B cell (primary cell): ENCODE measurements at regions not wholly inside any gene's neighbourhood (a gene's known extent, or its start where the extent isn't known, plus 50 kb on each side); places are given as distances from the start of the nearest gene placed in this dataset.

Source experiments
- ATAC-seq: fragments of 200-7000 bp; cut with Tn5 transposase; one replicate; pipeline ENCODE4 v1.10.0; 2021; ENCODE audit warnings: low read depth, mild to moderate bottlenecking, moderate number of reproducible peaks, moderate library complexity
- CTCF ChIA-PET: fragments of 350-600 bp; sonication (Branson Sonifier 250); formaldehyde crosslinking; loops from one replicate; lab custom pipeline; 2021; ENCODE audit warnings: antibody characterized with exemption, inconsistent platforms; lab: Charles Lee
- POLR2A ChIA-PET: fragments of 350-600 bp; sonication (Branson Sonifier 250); formaldehyde crosslinking; loops from one replicate; lab custom pipeline; 2021; ENCODE audit warnings: antibody characterized with exemption; lab: Charles Lee
- DNase-seq: peaks from one replicate; pipeline ENCODE4 v3.0.0; 2013
- H2AFZ ChIP-seq: 2 replicates; pipeline ENCODE4 v1.6.1; 2012; ENCODE audit warnings: mild to moderate bottlenecking, low read depth, low read length; ENCODE audit not compliant: insufficient read depth, poor library complexity, severe bottlenecking
- H3K27ac ChIP-seq, 2 donors: 1 replicate in 1 of 2; 2 replicates in 1 of 2; pipeline ENCODE4 v1.5.1; 2012 to 2013; ENCODE audit warnings: low read length in 2 of 2, mild to moderate bottlenecking in 2 of 2, moderate library complexity in 1 of 2
- H3K27me3 ChIP-seq, 4 experiments: fragments of 200-600 bp in 1 of 4; sonication (generic) in 1 of 4; replicated peaks in 1 of 4; 1 replicate in 2 of 4; 2 replicates in 2 of 4; pipeline versions ENCODE4 v1.6.1 to v1.7.0; 2013 to 2016; ENCODE audit warnings: low read length in 3 of 4, mild to moderate bottlenecking in 2 of 4, mixed read lengths in 1 of 4, moderate library complexity in 1 of 4; ENCODE audit not compliant: insufficient read depth in 4 of 4, control insufficient read depth in 3 of 4; ENCODE audit errors: control extremely low read depth in 1 of 4
- H3K36me3 ChIP-seq, 2 experiments: replicated peaks in 1 of 2; 1 replicate in 1 of 2; 2 replicates in 1 of 2; pipeline versions ENCODE4 v1.6.1 to v1.7.1; 2013; ENCODE audit warnings: low read length in 1 of 2; ENCODE audit not compliant: insufficient read depth in 2 of 2, control insufficient read depth in 1 of 2; ENCODE audit errors: control extremely low read depth in 1 of 2, extremely low read depth in 1 of 2
- H3K4me1 ChIP-seq, 2 donors: fragments of 200-600 bp in 1 of 2; sonication (generic) in 1 of 2; 1 replicate in 1 of 2; 2 replicates in 1 of 2; pipeline versions ENCODE4 v1.5.1 to v1.6.1; 2013 to 2017; ENCODE audit warnings: low read length in 2 of 2; ENCODE audit not compliant: control insufficient read depth in 2 of 2, insufficient read depth in 2 of 2
- H3K4me2 ChIP-seq: replicated peaks from 2 replicates; pipeline ENCODE3; 2012; ENCODE audit warnings: mild to moderate bottlenecking, low read depth, low read length; ENCODE audit not compliant: poor library complexity, severe bottlenecking
- H3K4me3 ChIP-seq, 5 experiments: fragments of 200-600 bp in 1 of 5; sonication (generic) in 1 of 5; 1 replicate in 3 of 5; 2 replicates in 2 of 5; pipeline versions ENCODE4 v1.5.1 to v1.7.0; 2011 to 2016; ENCODE audit warnings: low read length in 4 of 5, mild to moderate bottlenecking in 4 of 5, low read depth in 2 of 5, control low read depth in 1 of 5, moderate library complexity in 1 of 5; ENCODE audit not compliant: insufficient read depth in 1 of 5; ENCODE audit errors: control extremely low read depth in 1 of 5, extremely low read depth in 1 of 5
- H3K79me2 ChIP-seq: fragments of 200-600 bp; sonication (generic); one replicate; pipeline ENCODE4 v1.6.0; 2016; ENCODE audit warnings: low read length; ENCODE audit not compliant: control insufficient read depth, insufficient read depth
- H3K9ac ChIP-seq: fragments of 200-600 bp; sonication (generic); 2 replicates; pipeline ENCODE4 v1.6.1; 2017; ENCODE audit warnings: mild to moderate bottlenecking, low read length, moderate library complexity
- H3K9me3 ChIP-seq, 3 donors: one replicate each; pipeline versions ENCODE4 v1.6.1 to v1.7.1; 2013; ENCODE audit warnings: low read length in 2 of 3; ENCODE audit not compliant: control insufficient read depth in 2 of 3, insufficient read depth in 1 of 3; ENCODE audit errors: control extremely low read depth in 1 of 3
- H4K20me1 ChIP-seq: 2 replicates; pipeline ENCODE4 v1.6.0; 2012; ENCODE audit warnings: mild to moderate bottlenecking, low read length; ENCODE audit not compliant: insufficient read depth, control insufficient read depth, poor library complexity, severe bottlenecking
- H3K27ac Mint-ChIP-seq: one replicate; pipeline ENCODE4 v1.8.0; 2021; ENCODE audit warnings: mixed read lengths
- H3K27me3 Mint-ChIP-seq: one replicate; pipeline ENCODE4 v1.8.0; 2021; ENCODE audit warnings: mixed read lengths
- H3K4me1 Mint-ChIP-seq: one replicate; pipeline ENCODE4 v1.8.0; 2021; ENCODE audit warnings: mixed read lengths
- H3K4me3 Mint-ChIP-seq: one replicate; pipeline ENCODE4 v1.8.0; 2021; ENCODE audit warnings: mixed read lengths
- H3K9me3 Mint-ChIP-seq: one replicate; pipeline ENCODE4 v1.8.0; 2022; ENCODE audit warnings: mixed read lengths; ENCODE audit not compliant: insufficient read depth
- CTCF ChIP-seq: fragments of 200-600 bp; IDR thresholded peaks from one replicate; pipeline ENCODE4 v1.8.0; 2022; ENCODE audit warnings: antibody characterized with exemption, mild to moderate bottlenecking
- EZH2 ChIP-seq: IDR thresholded peaks from 2 replicates; pipeline ENCODE4 v1.6.1; 2012; ENCODE audit warnings: borderline replicate concordance, low read depth, mild to moderate bottlenecking, moderate library complexity, low read length; ENCODE audit not compliant: insufficient read depth, poor library complexity, severe bottlenecking
- WGBS: methylation state at CpG from one replicate; pipeline ENCODE4 v1.1.5; 2013; ENCODE audit warnings: missing lambda C conversion rate; ENCODE audit not compliant: insufficient coverage; 5-methylcytosine and 5-hydroxymethylcytosine counted together
- intact Hi-C: fragments of 100-400 bp; cut with micrococcal nuclease; formaldehyde crosslinking; loops from one replicate; pipeline ENCODE4 v1.10.0; 2022

DNA sequence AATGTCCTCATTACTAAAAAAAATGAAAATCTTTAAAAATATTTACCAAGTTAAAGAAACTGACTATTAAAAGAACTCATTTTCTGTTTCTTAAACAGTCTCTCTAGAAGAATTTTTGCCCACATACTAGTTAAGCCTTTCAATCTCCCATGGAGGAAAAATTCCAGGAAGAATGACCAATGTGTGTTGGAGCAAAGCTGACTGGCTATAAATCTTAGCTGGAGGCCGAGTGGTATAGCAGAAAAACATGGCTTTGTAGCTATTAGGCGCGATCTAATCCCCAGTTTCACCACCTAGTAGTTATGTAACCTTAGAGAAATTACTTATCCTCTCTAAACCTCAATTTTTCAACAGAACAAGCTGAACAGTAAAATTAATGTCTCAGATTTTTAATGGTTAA, 135.5 kb upstream of the PRLR start:
- intact Hi-C loops, result no loop called here
- no peak overlapping the region for H3K27ac ChIP-seq
- ChIA-PET POLR2A (no interaction called here), CTCF (no interaction called here)
- no peak for ATAC-seq
- no peaks in the 10 kb centered on the region for H3K9me3 ChIP-seq
- no peak overlapping the region for H3K4me2 ChIP-seq
- Mint-ChIP-seq H3K27me3 (no peaks in the 10 kb centered on the region), H3K4me1 (no peaks in the 10 kb centered on the region), H3K4me3 (no peak overlapping the region), H3K9me3 (no peaks in the 10 kb centered on the region), H3K27ac (no peak overlapping the region)
- H3K9ac ChIP-seq, result no peak overlapping the region
- H3K4me1 ChIP-seq, result no peaks in the 10 kb centered on the region
- H3K79me2 ChIP-seq, result no peaks in the 10 kb centered on the region
- no CpG with 5 or more reads among the region's 3 CpGs for WGBS
- H3K4me3 ChIP-seq, result no peak overlapping the region
- no peaks in the 10 kb centered on the region for H4K20me1 ChIP-seq
- no peak for DNase-seq
- no peaks in the 10 kb centered on the region for H3K27me3 ChIP-seq
- H2AFZ ChIP-seq, result no peak overlapping the region
- H3K36me3 ChIP-seq, result no peaks in the 10 kb centered on the region
- no peak for TF ChIP-seq CTCF
- no peak for TF ChIP-seq EZH2

DNA sequence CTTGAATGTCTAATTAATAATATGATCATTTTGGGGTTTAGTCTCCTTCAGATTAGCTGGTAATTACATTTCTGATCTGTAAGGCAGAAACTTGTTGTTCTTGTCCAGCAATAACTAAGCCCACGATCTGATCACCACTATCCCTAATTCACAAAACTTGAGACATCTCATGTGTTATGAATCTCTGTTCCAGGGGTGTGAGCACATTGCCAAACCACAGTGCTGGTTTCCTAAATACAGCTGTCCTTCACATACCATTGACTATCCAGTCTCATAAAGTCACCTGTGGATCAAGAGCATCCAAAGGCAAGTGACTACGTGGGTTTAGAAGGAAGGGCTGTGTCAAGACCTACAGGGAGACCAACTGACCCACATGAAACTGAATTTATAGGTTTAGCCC, 134.1 kb upstream of the PRLR start:
- WGBS, result 77% methylated on average over 2 of the region's 2 CpGs
- no peak overlapping the region for H3K27ac Mint-ChIP-seq
- TF ChIP-seq EZH2 (no peak), CTCF (no peak)
- no peaks in the 10 kb centered on the region for H4K20me1 ChIP-seq
- no peak overlapping the region for H3K27ac ChIP-seq
- H3K36me3 ChIP-seq, result no peaks in the 10 kb centered on the region
- no peak overlapping the region for H3K9ac ChIP-seq
- CTCF ChIA-PET, result no interaction called here
- DNase-seq, result no peak
- no peaks in the 10 kb centered on the region for H3K4me1 ChIP-seq
- intact Hi-C loops, result no loop called here
- H3K9me3 Mint-ChIP-seq, result no peaks in the 10 kb centered on the region
- peaks cover 2% of the 10 kb centered on the region for H3K27me3 Mint-ChIP-seq
- no peak for ATAC-seq
- H3K9me3 ChIP-seq, result no peaks in the 10 kb centered on the region
- H3K79me2 ChIP-seq, result no peaks in the 10 kb centered on the region
- no peaks in the 10 kb centered on the region for H3K4me1 Mint-ChIP-seq
- no peaks in the 10 kb centered on the region for H3K27me3 ChIP-seq
- POLR2A ChIA-PET, result no interaction called here
- no peak overlapping the region for H3K4me3 Mint-ChIP-seq
- no peak overlapping the region for H2AFZ ChIP-seq
- H3K4me2 ChIP-seq, result no peak overlapping the region
- no peak overlapping the region for H3K4me3 ChIP-seq
